NK-92 (cell line): ENCODE measurements at regions not wholly inside any gene's neighbourhood (a gene's known extent, or its start where the extent isn't known, plus 50 kb on each side); places are given as distances from the start of the nearest gene placed in this dataset.
"Not testable (repeated sequence)": the region's sequence is repeated elsewhere in the genome, so short reads cannot be mapped to it uniquely, and the experiment has no call there.

Experiments
- DNase-seq: peaks from one replicate; lab custom pipeline; 2025; ENCODE audit not compliant: unreplicated experiment; lab: John Stamatoyannopoulos, UW

DNA sequence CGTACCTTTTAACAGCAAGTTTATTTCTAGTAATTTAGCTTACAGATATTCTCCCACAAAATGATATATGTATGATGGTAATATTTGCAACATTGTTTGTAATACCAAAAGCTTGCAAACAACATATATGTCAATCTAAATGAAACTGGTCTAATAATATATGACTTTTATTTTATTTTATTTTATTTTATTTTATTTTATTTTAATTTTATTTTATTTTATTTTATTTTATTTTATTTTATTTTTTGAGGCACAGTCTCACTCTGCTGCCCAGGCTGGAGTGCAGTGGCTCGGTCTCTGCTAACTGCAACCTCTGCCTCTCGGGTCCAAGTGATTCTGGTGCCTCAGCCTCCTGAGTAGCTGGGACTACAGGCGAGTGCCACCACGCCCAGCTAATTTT lies 94.6 kb upstream of the ABCA1 start:
- DNase-seq = not testable (repeated sequence)

DNA sequence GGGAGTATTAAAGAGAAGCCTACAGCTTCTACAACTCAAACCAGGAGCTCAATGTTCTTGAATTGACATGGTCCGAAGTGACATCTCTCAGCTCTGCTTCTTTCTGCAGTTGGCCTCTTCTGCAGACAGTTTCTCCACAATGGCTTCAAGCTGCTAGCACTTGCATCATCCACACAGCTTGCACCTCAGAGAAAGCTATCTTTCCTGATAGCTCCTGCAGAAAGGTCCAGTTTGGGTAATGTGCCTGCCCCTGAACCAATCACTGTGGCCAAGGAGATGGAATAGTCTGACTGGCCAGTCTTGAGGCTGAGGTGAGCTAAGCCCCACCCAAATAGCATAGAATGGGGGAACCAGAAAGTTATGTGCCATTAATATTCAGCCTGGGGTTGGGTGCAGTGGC lies 95.8 kb upstream of the ABCA1 start:
- no peak for DNase-seq

DNA sequence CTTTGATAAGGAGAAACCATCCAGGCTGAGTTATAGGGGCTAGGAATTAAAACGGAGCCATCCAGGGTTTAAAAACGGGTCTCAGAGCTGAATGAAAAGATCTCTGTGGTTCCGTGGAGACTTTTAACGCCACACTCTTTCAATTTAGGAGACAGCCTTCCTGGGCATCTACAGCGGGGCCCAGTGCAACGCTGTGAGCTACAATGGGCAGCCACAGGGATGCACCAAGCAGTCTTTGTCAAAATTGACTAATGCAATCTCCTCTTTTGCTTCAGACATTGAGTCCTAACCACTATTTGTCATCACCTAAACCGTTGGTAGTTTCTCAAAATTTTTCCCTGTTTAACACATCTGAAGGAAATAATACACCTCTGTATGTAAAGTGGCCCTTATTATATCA lies 96.6 kb upstream of the ABCA1 start:
- no peak for DNase-seq

DNA sequence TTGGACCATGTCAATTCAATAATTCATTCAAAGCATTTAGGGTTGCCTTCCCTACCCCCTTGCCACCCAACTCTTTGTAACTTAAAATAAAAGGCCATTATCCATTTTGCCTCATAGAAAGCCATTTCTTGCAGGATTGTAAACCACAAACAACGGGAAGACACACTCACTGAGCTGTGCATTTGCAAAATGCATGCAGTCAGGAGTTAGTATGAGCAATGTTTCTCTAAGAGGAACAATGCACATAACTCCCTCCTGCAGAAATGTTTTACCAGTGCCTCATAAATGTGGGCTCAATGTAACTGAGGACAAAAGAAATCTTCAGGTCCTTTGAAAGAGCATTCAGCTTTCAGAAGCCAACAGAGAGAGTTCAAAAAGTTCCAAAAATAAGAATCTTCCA lies 98.5 kb upstream of the ABCA1 start:
- DNase-seq = no peak

DNA sequence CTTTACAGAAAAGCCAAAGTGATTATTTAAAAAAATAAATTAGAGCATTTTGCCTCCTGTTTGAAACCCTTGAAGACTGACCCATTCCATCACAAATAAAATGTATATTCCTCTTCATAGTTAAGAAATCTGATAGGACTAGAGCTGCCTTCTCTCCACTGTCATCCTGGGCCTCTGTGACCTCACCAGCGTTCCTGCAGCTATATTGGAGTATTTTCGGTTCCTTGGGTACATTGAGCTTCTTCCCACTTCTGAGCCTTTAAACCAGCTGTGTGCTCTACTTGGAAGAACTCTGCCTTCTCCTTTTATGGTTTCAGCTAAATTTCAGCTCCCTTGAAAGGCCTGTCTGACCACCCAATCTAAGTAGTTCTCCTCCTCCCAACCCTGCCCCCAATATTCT lies 99.1 kb upstream of the ABCA1 start:
- DNase-seq = no peak

DNA sequence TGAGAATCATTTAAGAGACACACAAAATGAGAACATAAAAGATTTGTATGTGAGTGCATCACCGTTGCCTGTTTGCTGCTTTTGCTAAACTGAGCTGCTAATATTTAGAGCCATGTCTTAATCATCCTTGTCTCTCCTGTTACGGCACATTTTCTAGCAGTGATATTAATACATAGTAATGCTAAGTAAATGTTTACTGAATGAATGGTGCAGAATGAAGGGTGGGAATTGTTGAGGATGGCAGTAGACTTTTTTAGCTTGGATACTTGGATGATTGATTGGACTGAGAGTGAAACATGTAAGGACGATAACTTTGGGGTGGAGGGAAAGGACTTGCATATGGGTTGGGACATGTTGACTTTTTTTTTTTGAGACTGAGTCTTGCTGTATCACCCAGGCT lies 102.3 kb upstream of the ABCA1 start:
- DNase-seq = no peak

DNA sequence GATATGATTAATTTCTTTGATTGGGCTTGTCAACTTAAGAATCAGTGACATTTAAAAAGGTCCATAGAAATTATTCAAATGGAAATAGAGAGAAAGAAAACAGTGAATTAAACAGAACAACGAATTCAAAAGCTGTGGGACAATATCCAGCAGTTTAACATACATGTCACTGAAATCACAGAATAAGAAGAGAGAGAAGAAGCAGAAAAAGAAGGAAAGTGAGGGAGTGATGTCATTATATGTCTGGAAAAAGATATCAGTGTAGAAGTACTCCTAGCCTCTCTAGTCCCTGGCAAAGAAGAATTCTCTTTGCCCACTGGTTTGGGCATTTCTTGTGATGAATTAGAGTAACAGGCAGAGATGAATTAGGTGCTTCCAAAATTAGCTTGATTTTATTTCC lies 109.2 kb upstream of the ABCA1 start:
- DNase-seq = no peak

DNA sequence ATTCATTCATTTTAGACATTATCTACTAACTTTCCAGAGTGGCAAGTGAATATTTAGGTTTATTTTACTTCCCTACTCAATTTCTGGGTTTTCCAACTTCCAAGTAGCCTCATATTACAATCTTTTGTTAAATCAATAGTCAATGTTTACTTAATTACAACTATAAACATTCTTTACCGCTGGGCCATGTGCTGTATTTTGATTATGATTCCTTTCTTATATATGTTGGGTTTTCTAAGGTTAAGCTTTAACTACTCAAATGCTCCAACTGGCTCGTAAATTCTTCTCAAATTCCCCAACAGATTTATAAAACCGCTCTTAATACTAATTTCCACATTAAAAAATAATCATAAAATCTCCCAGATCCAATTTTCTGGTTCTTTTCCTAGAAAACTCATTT lies 110.1 kb upstream of the ABCA1 start:
- DNase-seq = no peak

DNA sequence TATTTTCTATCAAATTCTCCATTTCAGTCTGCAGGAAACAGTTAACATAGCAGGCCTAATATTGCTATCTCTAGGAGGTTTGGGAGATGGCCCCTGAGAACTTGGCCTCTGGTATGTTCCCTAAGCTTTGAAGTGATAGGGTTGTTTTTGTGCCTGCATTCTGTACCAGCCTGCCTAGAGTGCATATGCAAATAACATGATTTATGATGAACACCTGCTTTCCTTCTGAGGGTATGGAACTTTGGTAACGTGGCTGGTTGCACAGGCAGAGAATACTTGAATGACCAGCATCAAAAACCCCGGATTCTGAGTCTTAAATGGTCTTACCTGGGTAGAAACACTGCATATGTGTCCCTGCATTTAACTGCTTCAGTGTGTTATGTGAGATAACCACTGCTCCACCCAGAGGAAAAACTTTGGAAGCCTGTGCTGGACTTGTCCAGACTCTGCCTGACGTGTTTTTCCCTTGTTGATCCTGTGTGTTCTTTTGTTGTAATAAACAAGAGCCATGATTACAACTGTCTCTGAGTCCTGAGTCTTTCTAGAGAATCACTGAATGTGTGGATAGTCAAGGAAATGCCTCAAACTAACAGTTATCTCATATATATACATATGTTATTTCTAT lies 111.3 kb upstream of the ABCA1 start:
- no peak for DNase-seq

DNA sequence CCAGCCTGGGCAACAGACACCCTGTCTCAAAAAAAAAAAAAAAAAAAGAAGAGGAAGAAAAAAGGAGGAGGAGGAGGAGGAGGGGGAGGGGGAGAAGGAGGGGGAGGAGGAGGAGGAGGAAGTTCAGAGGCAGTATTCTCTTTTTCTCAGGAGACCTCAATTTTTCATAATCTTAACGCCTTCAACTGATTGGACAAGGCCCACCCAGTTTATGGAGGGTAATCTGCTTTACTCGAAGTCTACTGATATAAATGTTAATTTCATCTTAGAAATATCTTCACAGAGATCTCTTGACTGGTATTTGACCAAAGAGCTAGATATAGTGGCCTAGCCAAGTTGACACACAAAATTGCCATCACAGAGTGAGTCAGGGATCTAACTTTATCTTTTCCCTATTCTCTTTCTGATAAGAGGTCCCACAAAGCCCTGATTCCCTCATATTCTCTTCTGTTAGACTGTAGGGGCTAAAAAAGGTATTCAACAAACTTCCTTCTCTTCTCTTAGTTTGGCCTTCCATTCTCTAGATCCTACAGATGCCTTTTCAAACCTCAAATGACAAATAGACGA lies 115.5 kb upstream of the ABCA1 start:
- DNase-seq = no peak

DNA sequence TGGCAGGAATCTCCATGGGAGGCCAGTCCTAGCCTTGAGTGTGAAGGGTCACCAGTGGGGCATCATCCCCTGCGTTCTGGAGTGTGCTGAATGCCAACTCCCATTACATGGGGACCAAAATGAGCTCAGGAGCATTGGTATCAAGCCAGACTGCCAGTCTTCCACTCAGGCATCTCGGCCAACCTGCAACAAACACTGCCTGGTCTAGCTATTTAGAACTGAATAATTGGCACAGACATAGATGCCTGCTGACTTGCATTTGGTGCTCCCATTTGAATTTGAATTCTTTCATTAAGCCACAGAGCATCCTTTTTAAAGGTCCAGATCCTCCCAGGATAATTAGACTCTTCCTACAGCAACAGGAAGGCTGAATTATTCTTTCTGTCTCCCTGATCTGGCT lies 116.6 kb upstream of the ABCA1 start:
- DNase-seq = no peak

DNA sequence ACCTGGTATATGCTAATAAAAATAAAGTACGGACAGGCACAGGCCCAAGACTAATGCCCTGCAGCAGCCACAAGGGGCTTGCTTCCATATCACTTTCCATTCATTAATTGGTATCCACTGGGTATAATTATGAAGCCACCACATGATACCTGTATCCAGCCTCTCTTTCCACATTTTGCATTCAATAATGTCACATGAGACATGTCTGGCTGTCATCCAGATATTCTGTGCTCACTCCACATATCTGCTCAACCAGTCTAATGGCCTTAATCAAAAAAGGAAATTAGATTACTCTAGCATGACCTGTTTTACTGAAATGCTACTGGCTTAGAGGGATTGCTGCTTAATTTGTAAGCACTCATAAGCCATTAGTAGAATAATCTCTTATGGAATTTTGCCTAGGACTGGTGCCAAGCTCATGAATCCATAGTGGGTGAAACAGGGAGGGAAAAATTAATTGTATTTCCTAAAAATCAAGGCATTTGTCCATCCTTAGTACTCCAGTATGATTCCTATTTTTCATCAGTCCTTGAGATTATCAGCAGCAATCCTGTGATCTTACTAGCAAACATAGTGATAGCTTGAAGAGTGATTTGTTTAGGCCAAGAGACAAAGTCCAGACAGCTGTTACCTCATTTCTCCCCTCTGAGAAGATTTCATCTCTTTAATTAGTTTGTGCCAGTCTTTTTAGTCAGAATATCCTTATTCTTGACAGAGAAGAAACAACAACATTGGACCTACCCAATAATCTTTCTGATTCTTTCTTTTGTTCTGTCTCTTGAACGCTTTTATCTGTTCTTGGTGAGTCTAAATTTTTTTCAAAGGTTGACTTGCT lies 119.2 kb upstream of the ABCA1 start:
- DNase-seq = no peak

DNA sequence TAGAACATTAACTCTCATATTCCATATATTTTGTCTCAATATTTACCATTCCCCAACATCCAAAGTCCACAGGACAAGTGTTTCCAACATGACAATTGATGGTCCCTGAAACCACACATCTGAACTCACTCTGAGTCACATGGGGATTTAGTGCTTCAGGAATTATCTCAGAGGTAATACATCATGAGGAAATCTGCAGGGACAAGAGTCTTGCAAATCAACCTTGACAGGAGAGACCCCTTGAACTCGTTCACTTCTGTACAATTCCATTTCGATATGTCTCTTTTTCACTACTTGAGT lies 119.7 kb upstream of the ABCA1 start:
- DNase-seq = no peak

DNA sequence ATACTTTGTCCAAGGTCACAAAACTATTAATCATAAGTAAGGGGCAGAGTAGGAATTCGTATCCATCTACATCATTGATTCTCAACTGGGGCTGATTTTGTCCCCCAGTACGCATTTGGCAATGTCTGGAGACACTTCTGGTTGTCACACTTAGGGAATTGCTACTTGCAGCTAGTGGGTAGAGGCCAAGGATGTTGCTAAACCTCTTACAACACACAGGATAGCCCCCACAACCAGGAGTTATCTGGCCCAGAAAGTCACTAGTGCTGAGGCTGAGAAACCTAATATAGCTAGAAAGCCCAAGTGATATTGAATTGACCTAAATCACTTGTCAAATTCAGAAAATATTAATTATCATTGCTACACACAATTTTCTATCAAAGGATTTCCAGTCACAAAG lies 120.4 kb upstream of the ABCA1 start:
- DNase-seq = no peak

DNA sequence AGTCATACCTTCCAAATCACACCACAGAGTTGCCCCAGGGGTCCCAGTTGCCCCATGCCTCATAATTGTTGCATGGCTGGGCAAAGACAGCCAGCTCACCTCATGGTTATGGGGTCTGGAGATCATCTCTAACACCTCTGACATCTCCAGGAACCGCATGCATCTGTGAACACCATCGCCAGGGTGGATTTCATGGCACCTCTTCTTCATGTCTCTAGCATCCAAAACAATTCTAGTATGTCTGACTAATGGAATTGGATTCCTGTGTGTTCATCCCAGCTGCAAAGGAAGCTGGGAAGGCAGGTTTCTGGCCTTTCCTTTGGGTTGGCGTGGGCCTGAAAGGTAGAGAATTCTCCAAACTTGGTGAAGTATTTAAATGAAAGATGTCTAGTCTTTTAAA lies 122.3 kb upstream of the ABCA1 start:
- DNase-seq = no peak

DNA sequence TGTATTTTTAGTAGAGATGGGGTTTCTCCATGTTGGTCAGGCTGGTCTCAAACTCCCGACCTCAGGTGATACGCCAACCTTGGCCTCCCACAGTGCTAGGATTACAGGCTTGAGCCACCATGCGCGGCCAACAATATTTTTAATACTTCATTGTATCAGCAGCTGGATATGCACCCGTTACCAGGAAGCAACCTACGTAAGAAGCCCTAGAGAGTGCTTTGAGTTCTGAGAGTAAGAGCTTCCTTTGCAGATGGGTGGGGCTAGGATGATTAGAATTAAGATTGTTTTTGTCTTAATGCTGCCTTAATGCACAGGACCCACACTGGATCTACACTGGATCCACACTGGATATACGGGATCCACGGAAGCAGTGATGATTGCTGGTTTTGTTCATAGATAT lies 123.9 kb upstream of the ABCA1 start:
- no peak for DNase-seq

DNA sequence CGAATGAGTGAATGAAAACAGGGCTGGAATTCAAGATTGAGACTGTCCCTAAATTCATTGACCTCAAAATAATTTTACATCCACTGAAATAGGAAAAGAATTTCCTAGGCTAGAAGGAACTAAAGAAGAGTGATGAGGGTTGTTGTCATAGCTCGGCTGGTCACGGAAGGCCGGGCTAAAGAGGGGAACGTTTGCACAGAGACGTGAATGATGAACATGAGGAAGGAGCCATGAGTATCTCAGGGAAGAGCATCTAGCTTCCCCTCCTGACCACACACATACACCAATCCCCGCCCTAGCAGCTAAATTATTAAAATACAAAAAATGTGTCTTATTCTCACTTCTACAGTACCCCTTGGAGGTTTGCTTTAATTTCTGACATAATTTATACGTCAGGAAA lies 124.4 kb upstream of the ABCA1 start:
- no peak for DNase-seq

DNA sequence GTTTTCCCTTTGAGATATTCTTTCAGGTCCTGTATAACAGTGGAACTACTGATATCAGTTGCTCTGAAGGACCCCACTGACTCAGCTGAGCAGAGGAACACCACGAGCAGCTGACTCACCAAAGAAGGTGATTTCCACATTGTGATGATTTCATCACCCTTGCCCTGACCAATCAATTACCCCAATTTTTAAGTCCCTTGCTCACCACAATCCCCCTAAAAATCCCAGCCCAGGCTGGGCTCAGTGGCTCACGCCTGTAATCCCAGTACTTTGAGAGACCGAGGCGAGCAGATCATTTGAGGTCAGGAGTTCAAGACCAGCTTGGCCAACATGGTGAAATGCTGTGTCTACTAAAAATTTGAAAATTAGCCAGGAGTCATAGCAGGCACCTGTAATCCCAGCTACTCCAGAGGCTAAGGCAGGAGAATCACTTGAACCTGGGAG lies 125.3 kb upstream of the ABCA1 start:
- no peak for DNase-seq

DNA sequence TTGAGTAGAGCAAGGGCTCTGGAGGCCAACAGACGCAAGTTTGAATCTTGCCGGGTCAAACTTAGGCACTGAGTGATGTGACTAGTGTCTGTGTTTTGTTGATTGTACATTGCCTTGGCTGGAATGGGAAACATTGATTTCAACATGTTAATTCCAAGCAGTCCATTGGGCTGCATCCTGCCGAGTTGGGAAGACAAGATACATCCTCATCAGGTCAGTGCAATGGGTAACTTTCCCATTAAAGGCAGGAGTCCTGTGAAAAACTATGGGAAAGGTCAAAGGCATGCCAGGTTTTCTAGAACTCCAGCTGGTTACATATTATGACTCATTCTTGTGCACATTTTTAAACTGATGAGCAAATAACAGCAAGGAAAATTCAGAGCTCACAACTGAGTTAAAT lies 126.5 kb upstream of the ABCA1 start:
- DNase-seq = no peak

DNA sequence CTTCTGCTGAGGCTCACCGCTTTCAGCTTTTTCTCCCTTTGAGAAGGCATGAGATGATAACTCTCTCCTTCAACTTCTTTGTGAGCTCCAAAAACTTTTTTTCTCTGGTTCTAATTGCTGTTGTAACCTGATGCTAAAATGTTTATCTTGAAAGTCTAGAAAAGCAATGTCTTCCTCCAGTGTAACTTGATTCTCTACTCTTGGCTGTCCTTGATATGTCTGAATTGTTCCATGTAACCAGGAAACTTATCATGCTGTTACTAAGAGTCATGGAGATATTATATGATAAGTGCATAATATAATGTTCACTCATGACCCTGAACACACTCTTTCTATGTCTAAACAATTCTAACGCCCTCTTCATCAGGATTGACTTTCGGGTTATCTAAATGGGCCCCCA lies 128.0 kb upstream of the ABCA1 start:
- DNase-seq = no peak

DNA sequence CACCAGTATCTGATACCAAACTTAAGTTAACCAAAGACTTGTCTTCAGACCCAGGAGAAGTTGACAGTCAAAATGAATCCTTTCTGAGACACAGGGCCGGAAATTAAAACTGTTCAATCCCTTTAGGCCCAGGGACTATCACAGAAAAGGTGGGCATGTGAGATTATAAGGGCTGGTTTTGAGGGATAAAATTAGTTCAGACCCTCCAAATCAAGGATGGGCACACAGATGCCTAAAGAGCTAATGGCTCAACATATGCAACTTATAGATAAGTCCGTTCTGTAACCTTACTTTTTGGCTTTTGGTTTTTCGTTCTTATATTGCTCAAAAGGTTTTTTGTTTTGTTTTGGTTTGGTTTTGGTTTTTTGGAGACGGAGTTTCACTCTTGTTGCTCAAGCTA lies 129.6 kb upstream of the ABCA1 start:
- no peak for DNase-seq

DNA sequence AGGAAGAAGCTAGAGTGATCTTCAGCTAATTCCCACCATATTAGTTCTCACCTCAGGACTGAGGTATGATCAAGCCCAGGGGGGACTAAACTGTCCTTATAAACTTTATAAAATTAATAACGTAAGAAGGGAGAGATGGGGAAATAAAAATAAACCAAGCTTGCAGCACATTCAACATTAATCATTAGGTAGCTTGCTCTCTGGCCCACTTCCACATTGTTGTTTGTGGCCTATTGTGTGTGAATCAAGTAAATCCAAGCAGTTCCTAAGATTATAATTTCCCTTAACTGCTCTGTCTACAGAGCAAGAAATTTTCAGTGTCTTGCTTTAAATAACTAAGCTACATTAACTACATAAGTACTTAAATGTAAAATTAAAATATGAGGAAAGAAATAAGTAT lies 131.3 kb upstream of the ABCA1 start:
- no peak for DNase-seq
